ENCODE measurements at regions not wholly inside any gene's neighbourhood (a gene's known extent, or its start where the extent isn't known, plus 50 kb on each side); places are given as distances from the start of the nearest gene placed in this dataset.
A peak's percentile ranks its signal among the peaks of the same experiment; 100 is the strongest.

DNA sequence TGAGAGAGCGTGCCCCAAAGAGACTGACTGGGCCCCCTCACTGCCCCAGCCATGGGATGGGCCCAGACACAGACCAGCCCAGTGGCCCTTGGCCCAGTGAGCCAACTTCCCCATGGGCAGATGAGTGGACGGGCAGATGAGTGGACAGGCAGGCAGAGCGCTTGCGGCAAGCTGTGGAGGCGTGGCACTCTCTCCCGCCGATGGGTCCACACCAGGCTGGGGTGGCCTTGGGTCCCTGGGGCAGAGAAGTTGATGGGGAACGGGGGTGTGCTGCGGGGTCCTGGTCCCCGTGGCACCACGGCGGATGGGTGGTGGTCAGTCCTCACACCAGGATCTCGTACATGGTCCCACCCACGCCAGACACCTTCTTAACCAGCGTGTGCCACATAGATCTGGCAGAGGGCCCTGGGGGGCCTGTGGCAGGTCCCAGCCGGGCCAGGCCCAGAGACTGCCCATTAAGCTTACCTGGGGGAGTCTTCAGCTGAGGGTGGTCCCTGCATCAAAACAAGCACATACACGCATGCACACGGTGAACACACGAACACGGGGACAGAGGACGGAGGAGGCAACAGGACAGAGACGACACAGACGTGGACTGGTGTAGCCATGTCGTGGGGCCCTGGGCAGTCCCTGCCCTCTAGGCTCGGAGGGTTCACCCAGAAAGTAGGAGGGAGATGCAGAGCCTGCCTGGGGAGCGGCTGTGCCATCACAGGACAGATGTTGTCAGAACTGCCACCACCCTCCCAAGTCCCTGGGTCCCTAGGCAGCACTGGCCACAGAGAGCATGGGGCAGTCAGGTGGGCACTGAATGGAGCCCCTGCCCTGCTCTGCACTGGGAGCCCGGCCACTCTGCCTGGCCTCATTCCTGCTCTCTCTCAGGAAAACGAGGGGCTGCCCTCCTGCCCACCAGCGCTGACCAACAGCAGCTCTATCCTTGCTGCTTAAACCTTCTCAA, 182.2 kb downstream of the IGLL1 start:
- Histone ChIP-seq H4K20me1 (ENCODE audit: insufficient read depth, low read length) (no peaks in the 10 kb centered on the region), H3K27me3 (ENCODE audit: insufficient read depth, low read length, poor library complexity) (no peaks in the 10 kb centered on the region), H3K9me3 (ENCODE audit: insufficient read depth, low read length, severe bottlenecking) (no peaks in the 10 kb centered on the region), H3K4me2 (ENCODE audit: insufficient read depth, low read length) (no peak overlapping the region), H3K36me3 (ENCODE audit: insufficient read depth, low read length) (no peaks in the 10 kb centered on the region), H3K27ac (ENCODE audit: low read length) (no peak overlapping the region), H3K4me3 (ENCODE audit: low read depth in 1 of 2, low read length in 2 of 2) (no peak overlapping the region), H3K9ac (ENCODE audit: low read depth, low read length) (no peak overlapping the region), H2AFZ (ENCODE audit: low read depth, low read length) (no peak overlapping the region), H3K79me2 (ENCODE audit: insufficient read depth, low read length) (no peaks in the 10 kb centered on the region), H3K4me1 (ENCODE audit: insufficient read depth, low read length) (no peaks in the 10 kb centered on the region; the same call in 1 of the 2 replicates)
- DNase-seq (no peak), ATAC-seq (ENCODE audit: insufficient read depth, low read depth) (no peak)
- no peak for TF ChIP-seq EZH2 (IDR thresholded peaks at IDR 0.05; ENCODE audit: borderline replicate concordance, low read depth, low read length, severe bottlenecking)

GRCh38 chr22:23397008-23397612, 183.0 kb downstream of the IGLL1 start:
- H2AFZ ChIP-seq (ENCODE audit: low read depth, low read length): no peak overlapping the region

GRCh38 chr22:23396362-23397007, 183.6 kb downstream of the IGLL1 start:
- Histone ChIP-seq H4K20me1 (ENCODE audit: insufficient read depth, low read length) (no peaks in the 10 kb centered on the region), H3K9me3 (ENCODE audit: insufficient read depth, low read length, severe bottlenecking) (no peaks in the 10 kb centered on the region), H3K27ac (ENCODE audit: low read length) (no peak overlapping the region), H3K27me3 (ENCODE audit: insufficient read depth, low read length, poor library complexity) (no peaks in the 10 kb centered on the region), H3K79me2 (ENCODE audit: insufficient read depth, low read length) (no peaks in the 10 kb centered on the region), H3K4me3 (ENCODE audit: low read depth in 1 of 2, low read length in 2 of 2) (no peak overlapping the region), H3K4me2 (ENCODE audit: insufficient read depth, low read length) (no peak overlapping the region), H2AFZ (ENCODE audit: low read depth, low read length) (no peak overlapping the region), H3K9ac (ENCODE audit: low read depth, low read length) (no peak overlapping the region), H3K4me1 (ENCODE audit: insufficient read depth, low read length) (no peaks in the 10 kb centered on the region; the same call in 1 of the 2 replicates), H3K36me3 (ENCODE audit: insufficient read depth, low read length) (no peaks in the 10 kb centered on the region)
- peak; percentile 56 for DNase-seq
- peak; percentile 73 for ATAC-seq (ENCODE audit: insufficient read depth, low read depth)
- TF ChIP-seq EZH2 (IDR thresholded peaks at IDR 0.05; ENCODE audit: borderline replicate concordance, low read depth, low read length, severe bottlenecking): no peak
- TF ChIP-seq, protein P1, sequence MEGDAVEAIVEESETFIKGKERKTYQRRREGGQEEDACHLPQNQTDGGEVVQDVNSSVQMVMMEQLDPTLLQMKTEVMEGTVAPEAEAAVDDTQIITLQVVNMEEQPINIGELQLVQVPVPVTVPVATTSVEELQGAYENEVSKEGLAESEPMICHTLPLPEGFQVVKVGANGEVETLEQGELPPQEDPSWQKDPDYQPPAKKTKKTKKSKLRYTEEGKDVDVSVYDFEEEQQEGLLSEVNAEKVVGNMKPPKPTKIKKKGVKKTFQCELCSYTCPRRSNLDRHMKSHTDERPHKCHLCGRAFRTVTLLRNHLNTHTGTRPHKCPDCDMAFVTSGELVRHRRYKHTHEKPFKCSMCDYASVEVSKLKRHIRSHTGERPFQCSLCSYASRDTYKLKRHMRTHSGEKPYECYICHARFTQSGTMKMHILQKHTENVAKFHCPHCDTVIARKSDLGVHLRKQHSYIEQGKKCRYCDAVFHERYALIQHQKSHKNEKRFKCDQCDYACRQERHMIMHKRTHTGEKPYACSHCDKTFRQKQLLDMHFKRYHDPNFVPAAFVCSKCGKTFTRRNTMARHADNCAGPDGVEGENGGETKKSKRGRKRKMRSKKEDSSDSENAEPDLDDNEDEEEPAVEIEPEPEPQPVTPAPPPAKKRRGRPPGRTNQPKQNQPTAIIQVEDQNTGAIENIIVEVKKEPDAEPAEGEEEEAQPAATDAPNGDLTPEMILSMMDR (IDR thresholded peaks at IDR 0.05; ENCODE audit: borderline replicate concordance, extremely low read depth, low read length, poor library complexity, severe bottlenecking): peak; percentile 59

More at GRCh38 chr22:23397008-23397612, 183.0 kb downstream of the IGLL1 start:
- Histone ChIP-seq H3K36me3 (ENCODE audit: insufficient read depth, low read length) (no peaks in the 10 kb centered on the region), H3K27me3 (ENCODE audit: insufficient read depth, low read length, poor library complexity) (no peaks in the 10 kb centered on the region), H3K4me1 (ENCODE audit: insufficient read depth, low read length) (no peaks in the 10 kb centered on the region; the same call in 1 of the 2 replicates), H3K4me3 (ENCODE audit: low read depth in 1 of 2, low read length in 2 of 2) (no peak overlapping the region), H3K79me2 (ENCODE audit: insufficient read depth, low read length) (no peaks in the 10 kb centered on the region), H3K4me2 (ENCODE audit: insufficient read depth, low read length) (no peak overlapping the region), H4K20me1 (ENCODE audit: insufficient read depth, low read length) (no peaks in the 10 kb centered on the region), H3K27ac (ENCODE audit: low read length) (no peak overlapping the region), H3K9me3 (ENCODE audit: insufficient read depth, low read length, severe bottlenecking) (no peaks in the 10 kb centered on the region), H3K9ac (ENCODE audit: low read depth, low read length) (no peak overlapping the region)
- DNase-seq (no peak), ATAC-seq (ENCODE audit: insufficient read depth, low read depth) (no peak)
- TF ChIP-seq EZH2 (IDR thresholded peaks at IDR 0.05; ENCODE audit: borderline replicate concordance, low read depth, low read length, severe bottlenecking): no peak
- TF ChIP-seq, protein P1 (IDR thresholded peaks at IDR 0.05; ENCODE audit: borderline replicate concordance, extremely low read depth, low read length, poor library complexity, severe bottlenecking): no peak

All from DND-41 (cell line).